SK-N-SH treated with all-trans-retinoic acid at 6 μM for 48 hours (cell line): ENCODE measurements at regions not wholly inside any gene's neighbourhood (a gene's known extent, or its start where the extent isn't known, plus 50 kb on each side); places are given as distances from the start of the nearest gene placed in this dataset.
A peak's percentile ranks its signal among the peaks of the same experiment; 100 is the strongest.

Experiments used
- ATAC-seq: fragments of 200-7000 bp; cut with Tn5 transposase; 3 replicates; pipeline ENCODE4 v1.9.1; 2020; ENCODE audit warnings: mild to moderate bottlenecking, moderate library complexity
- ARNTL ChIP-seq: fragments of 450-650 bp; formaldehyde crosslinking; IDR thresholded peaks from 2 replicates; pipeline ENCODE4 v1.5.0; 2020; ENCODE audit warnings: low read depth, mild to moderate bottlenecking, moderate library complexity, borderline replicate concordance
- BACH2 ChIP-seq: fragments of 250-450 bp; sonication (Bioruptor Pico); IDR thresholded peaks from 2 replicates; pipeline ENCODE4 v1.9.0; 2021; ENCODE audit warnings: mild to moderate bottlenecking, borderline replicate concordance
- CREB5 ChIP-seq: fragments of 250-450 bp; sonication (Bioruptor Pico); IDR thresholded peaks from 2 replicates; pipeline ENCODE4 v1.5.1; 2020; ENCODE audit warnings: low read depth, mild to moderate bottlenecking, moderate library complexity
- CSDC2 ChIP-seq: fragments of 250-450 bp; sonication (Bioruptor Pico); IDR thresholded peaks from 2 replicates; pipeline ENCODE4 v1.5.0; 2020; ENCODE audit warnings: mild to moderate bottlenecking, moderate library complexity
- CSRNP3 ChIP-seq: fragments of 250-450 bp; sonication (Bioruptor Pico); IDR thresholded peaks from 2 replicates; pipeline ENCODE4 v1.5.1; 2021; ENCODE audit warnings: mild to moderate bottlenecking, moderate library complexity
- ESRRG ChIP-seq: fragments of 250-450 bp; sonication (Bioruptor Pico); IDR thresholded peaks from 2 replicates; pipeline ENCODE4 v1.6.1; 2021; ENCODE audit warnings: mild to moderate bottlenecking
- GLIS3 ChIP-seq: fragments of 250-450 bp; sonication (Bioruptor Pico); IDR thresholded peaks from 2 replicates; pipeline ENCODE4 v1.5.0; 2020; ENCODE audit warnings: mild to moderate bottlenecking, moderate library complexity
- OSR1 ChIP-seq: fragments of 250-450 bp; sonication (Bioruptor Pico); IDR thresholded peaks from 2 replicates; pipeline ENCODE4 v1.8.0; 2022; ENCODE audit warnings: moderate library complexity, mild to moderate bottlenecking, inconsistent platforms
- PATZ1 ChIP-seq: fragments of 250-450 bp; sonication (Bioruptor Pico); IDR thresholded peaks from 2 replicates; pipeline ENCODE4 v1.8.0; 2020; ENCODE audit warnings: mild to moderate bottlenecking, moderate library complexity, borderline replicate concordance
- PPARA ChIP-seq: fragments of 250-450 bp; sonication (Bioruptor Pico); IDR thresholded peaks from 2 replicates; pipeline ENCODE4 v1.5.0; 2020; ENCODE audit warnings: mild to moderate bottlenecking, borderline replicate concordance
- RARB ChIP-seq: fragments of 250-450 bp; sonication (Bioruptor Pico); IDR thresholded peaks from 2 replicates; pipeline ENCODE4 v1.8.0; 2021; ENCODE audit warnings: mild to moderate bottlenecking, moderate library complexity
- SNAI2 ChIP-seq: fragments of 250-450 bp; sonication (Bioruptor Pico); IDR thresholded peaks from 2 replicates; pipeline ENCODE4 v1.5.0; 2020; ENCODE audit warnings: mild to moderate bottlenecking, moderate library complexity
- TCF4 ChIP-seq: fragments of 250-450 bp; sonication (Bioruptor Pico); IDR thresholded peaks from 2 replicates; pipeline ENCODE4 v1.8.0; 2021; ENCODE audit warnings: mild to moderate bottlenecking, moderate library complexity, borderline replicate concordance
- TSHZ2 ChIP-seq: fragments of 250-450 bp; sonication (Bioruptor Pico); IDR thresholded peaks from 2 replicates; pipeline ENCODE4 v1.5.0; 2020; ENCODE audit warnings: mild to moderate bottlenecking, moderate library complexity
- ZC3H10 ChIP-seq: fragments of 250-450 bp; sonication (Bioruptor Pico); IDR thresholded peaks from 2 replicates; pipeline ENCODE4 v1.5.1; 2021; ENCODE audit warnings: mild to moderate bottlenecking, moderate library complexity
- ZFP3 ChIP-seq: fragments of 250-450 bp; sonication (Bioruptor Pico); IDR thresholded peaks from 2 replicates; pipeline ENCODE4 v1.5.0; 2020; ENCODE audit warnings: mild to moderate bottlenecking, moderate library complexity
- ZFP30 ChIP-seq: fragments of 450-650 bp; formaldehyde crosslinking; IDR thresholded peaks from 2 replicates; pipeline ENCODE4 v1.5.0; 2022; ENCODE audit warnings: mild to moderate bottlenecking, moderate library complexity
- ZNF565 ChIP-seq: fragments of 450-650 bp; formaldehyde crosslinking; conservative IDR thresholded peaks from 2 replicates; pipeline ENCODE4 v1.5.0; 2020; ENCODE audit warnings: low read depth, mild to moderate bottlenecking, moderate library complexity
- ZNF70 ChIP-seq: fragments of 450-650 bp; formaldehyde crosslinking; IDR thresholded peaks from 2 replicates; pipeline ENCODE4 v1.5.0; 2020; ENCODE audit warnings: mild to moderate bottlenecking, moderate library complexity
- ZNF8 ChIP-seq: fragments of 450-650 bp; formaldehyde crosslinking; IDR thresholded peaks from 2 replicates; pipeline ENCODE4 v1.5.0; 2020; ENCODE audit warnings: mild to moderate bottlenecking, moderate library complexity

GRCh38 chr16:58821886-58822285, 87.8 kb upstream of the GOT2 start:
- TF ChIP-seq GLIS3 (CRISPR knock-in tag) (no peak), TSHZ2 (CRISPR knock-in tag) (no peak), ESRRG (CRISPR knock-in tag) (no peak), ZFP30 (no peak), ZNF8 (peak; percentile 72)
- no peak for ATAC-seq

GRCh38 chr16:58820411-58820810, 86.3 kb upstream of the GOT2 start:
- ATAC-seq = no peak
- TF ChIP-seq TCF4 (CRISPR knock-in tag) (no peak), PATZ1 (CRISPR knock-in tag) (no peak), ZNF565 (CRISPR knock-in tag) (no peak), TSHZ2 (CRISPR knock-in tag) (no peak), PPARA (no peak), GLIS3 (CRISPR knock-in tag) (no peak), OSR1 (no peak), ZFP3 (no peak), BACH2 (CRISPR knock-in tag) (no peak), RARB (CRISPR knock-in tag) (no peak), ARNTL (no peak), ZNF8 (no peak), SNAI2 (CRISPR knock-in tag) (no peak), CSDC2 (CRISPR knock-in tag) (no peak), ZC3H10 (CRISPR knock-in tag) (no peak)

GRCh38 chr16:58815181-58815888, 81.2 kb upstream of the GOT2 start:
- no peak for TF ChIP-seq CSDC2 (CRISPR knock-in tag)
- no peak for TF ChIP-seq TCF4 (CRISPR knock-in tag)
- TF ChIP-seq ZNF565 (CRISPR knock-in tag) = no peak
- no peak for TF ChIP-seq ZC3H10 (CRISPR knock-in tag)
- no peak for TF ChIP-seq GLIS3 (CRISPR knock-in tag)
- TF ChIP-seq ZNF8 = no peak
- TF ChIP-seq ZFP3 = no peak
- TF ChIP-seq PATZ1 (CRISPR knock-in tag) = no peak
- TF ChIP-seq ESRRG (CRISPR knock-in tag) = no peak
- no peak for TF ChIP-seq BACH2 (CRISPR knock-in tag)
- TF ChIP-seq TSHZ2 (CRISPR knock-in tag) = no peak
- no peak for TF ChIP-seq CSRNP3
- no peak for TF ChIP-seq ZNF70 (CRISPR knock-in tag)
- TF ChIP-seq CREB5 (CRISPR knock-in tag) = no peak
- no peak for TF ChIP-seq ZFP30
- TF ChIP-seq, all 23 proteins: peak for 0
- no peak for ATAC-seq
